HG03457 (cell line): ENCODE measurements at regions not wholly inside any gene's neighbourhood (a gene's known extent, or its start where the extent isn't known, plus 50 kb on each side); places are given as distances from the start of the nearest gene placed in this dataset.

Source experiments
- ATAC-seq: cut with Tn5 transposase; IDR thresholded peaks from one replicate; pipeline ENCODE4 v1.9.1; 2021; ENCODE audit warnings: moderate number of reproducible peaks; ENCODE audit not compliant: unreplicated experiment

- ATAC-seq: no peak
These were observed 135.9 kb upstream of the SOX4 start for GRCh38 chr6:21457647-21458046.

DNA sequence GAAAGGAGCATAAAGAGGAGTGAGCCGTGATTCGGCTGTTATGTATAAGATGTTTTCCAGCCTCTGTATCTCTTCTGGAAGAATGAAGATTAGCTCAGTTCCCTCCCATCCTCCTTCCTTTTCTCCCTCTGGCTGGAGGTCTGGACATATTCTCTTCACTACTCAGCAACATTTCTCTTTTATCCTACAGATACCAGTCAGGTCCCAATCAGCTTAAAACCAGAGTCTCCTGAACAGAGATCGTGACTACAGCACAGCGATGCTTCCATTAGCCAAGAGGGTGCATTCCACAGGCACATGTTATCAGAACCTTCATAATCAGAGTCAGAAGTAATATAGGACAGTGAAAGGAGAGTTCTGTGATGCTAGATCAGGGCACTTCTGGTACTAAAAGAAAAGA lies 133.9 kb upstream of the SOX4 start:
- ATAC-seq: no peak

- no peak for ATAC-seq
These were observed 131.6 kb upstream of the SOX4 start for GRCh38 chr6:21461844-21462518.

- no peak for ATAC-seq
These were observed 131.1 kb upstream of the SOX4 start for GRCh38 chr6:21462519-21462852.

GRCh38 chr6:21467091-21467490 lies 126.5 kb upstream of the SOX4 start:
- no peak for ATAC-seq

- no peak for ATAC-seq
These were observed 125.1 kb upstream of the SOX4 start for GRCh38 chr6:21468461-21468860.

DNA sequence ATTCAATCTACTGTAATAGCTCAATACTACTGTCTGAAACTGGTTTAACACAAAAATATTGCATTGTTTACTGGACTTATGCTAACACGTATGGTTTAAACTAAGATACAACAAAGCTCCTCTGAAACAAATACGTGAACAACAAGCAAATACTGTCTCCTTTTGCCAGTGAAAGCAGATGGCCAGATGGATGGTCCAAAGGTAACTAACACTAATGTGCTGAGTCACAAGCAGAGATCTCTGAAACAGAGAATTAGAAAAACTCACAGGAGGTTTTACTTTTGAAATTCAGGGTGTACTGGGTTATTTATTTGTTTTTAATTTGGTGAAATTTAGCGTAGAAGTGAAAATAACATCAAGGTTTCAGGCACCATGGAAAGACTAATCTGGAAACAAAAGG lies 124.3 kb upstream of the SOX4 start:
- no peak for ATAC-seq

DNA sequence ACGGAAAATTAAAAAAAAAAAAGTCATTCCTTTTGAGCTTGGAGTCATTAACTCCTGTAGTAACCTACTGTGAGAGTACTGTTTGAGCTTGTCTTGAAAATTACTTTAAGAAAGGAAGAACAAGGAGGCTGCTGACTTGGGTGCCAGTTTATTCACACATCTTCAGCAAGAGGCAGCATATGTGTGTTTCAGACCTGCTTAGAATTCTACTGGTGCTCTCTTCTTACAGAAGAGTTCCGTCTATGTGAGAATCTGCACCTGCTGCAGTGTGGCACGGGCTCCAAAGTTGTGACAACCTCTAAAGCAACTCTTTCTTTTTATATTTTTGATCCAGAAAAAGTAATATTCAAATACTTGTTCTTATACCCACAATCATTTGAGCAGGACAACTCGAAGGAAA lies 117.4 kb upstream of the SOX4 start:
- no peak for ATAC-seq

DNA sequence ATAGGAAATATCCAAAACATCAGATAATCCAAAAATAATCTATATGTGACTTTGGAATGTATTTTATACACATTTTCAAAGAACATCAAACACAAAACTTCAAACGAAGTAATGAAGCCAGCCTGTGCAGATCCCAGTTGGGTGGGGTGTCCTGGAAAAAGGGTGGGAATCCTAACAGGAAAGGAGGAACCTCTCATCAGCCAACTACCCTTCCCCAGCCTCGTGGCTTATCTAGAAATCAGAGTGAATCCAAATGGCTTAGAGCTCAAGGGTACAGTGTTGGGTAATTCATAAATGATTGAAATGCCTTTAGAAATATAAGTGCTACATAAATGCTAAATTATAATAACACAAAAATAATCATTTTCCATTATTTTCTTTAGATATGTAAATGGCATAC lies 115.1 kb upstream of the SOX4 start:
- no peak for ATAC-seq

DNA sequence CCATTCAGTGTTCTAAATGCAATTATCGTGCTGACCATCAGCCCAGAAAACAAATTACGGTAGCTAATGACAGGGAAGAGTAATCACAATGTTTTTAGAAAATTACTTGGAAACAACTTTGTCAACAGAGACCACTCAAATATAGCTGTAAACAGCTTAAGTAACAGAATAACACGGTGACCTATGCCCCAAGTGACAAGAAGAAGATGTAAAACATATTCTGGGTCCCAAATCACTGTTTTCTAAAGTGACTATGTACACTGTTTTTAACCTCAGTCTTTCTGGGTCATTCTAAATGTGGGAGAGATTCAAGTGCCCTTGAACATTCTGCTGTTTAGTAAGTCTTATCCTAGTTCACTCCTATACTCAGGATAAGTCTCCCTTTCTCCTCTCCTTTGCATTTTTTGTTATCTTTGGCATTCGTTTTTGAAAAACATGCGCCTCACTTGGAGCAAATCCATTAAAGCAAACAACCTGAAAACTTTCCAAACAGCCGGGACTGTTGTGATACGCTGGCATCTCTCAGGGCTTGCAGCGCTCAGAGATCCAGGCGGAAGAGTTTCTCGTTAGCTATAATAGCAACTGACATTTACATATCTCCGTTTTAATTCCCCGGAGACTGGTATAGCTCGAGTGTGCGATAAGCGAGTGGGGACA lies 114.5 kb upstream of the SOX4 start:
- ATAC-seq: no peak

DNA sequence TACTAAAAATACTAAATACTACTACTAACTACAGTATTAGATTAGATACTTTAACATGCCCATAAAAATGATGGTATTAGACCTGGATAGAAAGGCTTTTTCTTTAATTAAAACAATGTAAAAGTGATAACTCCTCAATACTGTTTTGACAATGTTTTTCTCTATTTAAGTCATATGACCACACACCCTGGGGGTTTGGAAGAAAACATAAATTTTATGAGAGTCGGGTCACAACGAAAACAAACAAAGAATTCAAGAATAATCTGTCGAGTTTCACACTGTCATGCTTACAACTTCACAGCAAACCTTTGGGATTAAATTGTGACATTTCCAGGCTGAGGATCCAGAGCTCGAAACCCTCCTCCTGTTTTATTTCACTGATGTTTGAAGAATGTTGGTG lies 107.4 kb upstream of the SOX4 start:
- no peak for ATAC-seq

GRCh38 chr6:21489826-21490225 lies 103.7 kb upstream of the SOX4 start:
- ATAC-seq: no peak

DNA sequence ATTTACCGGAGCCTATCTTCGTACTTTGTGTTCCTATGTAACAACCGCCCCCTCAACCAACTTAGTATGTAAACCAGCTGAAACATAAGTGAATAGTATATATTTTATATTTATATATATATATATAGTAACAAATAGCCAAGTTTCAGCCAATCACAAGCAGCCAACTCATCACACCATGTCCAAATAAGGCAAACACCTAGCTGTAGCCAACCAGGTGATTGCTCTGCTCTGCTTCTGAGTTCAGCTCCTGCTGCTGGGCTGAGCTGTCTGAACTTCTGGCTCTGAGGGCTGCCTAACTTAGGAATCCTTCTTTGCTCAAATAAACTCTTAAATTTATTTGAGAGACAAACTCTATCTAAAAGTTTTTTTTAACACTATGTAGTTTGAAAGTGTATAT lies 101.6 kb upstream of the SOX4 start:
- ATAC-seq: no peak

DNA sequence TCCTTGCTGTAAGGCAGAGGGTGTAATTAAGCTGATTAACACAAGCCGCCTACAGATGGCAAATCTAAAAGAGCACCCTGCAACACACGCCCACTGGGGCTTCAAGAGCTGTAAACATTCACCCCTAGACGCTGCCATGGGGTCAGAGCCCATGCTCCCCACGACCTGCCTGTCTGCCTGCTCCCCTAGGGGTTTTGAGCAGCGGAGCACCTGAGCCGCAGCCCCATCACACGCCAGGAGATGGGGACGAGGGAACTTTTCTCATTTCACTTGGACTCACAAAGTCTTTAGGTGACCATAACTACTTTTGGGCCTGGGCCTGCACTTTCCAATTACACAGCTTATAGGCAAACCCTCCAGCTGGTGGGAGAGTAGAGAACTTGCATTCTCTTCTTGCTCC lies 99.0 kb upstream of the SOX4 start:
- ATAC-seq: no peak

GRCh38 chr6:21496196-21496595 lies 97.4 kb upstream of the SOX4 start:
- ATAC-seq: no peak

- ATAC-seq: no peak
These were observed 96.8 kb upstream of the SOX4 start for GRCh38 chr6:21496706-21497105.

GRCh38 chr6:21500314-21501020 lies 93.1 kb upstream of the SOX4 start:
- ATAC-seq: no peak

- ATAC-seq: no peak
These were observed 92.6 kb upstream of the SOX4 start for GRCh38 chr6:21501021-21501354.

- no peak for ATAC-seq
These were observed 91.7 kb upstream of the SOX4 start for GRCh38 chr6:21501815-21502214.

- ATAC-seq: no peak
These were observed 90.9 kb upstream of the SOX4 start for GRCh38 chr6:21502682-21503081.

GRCh38 chr6:21504790-21505189 lies 88.8 kb upstream of the SOX4 start:
- ATAC-seq: no peak

DNA sequence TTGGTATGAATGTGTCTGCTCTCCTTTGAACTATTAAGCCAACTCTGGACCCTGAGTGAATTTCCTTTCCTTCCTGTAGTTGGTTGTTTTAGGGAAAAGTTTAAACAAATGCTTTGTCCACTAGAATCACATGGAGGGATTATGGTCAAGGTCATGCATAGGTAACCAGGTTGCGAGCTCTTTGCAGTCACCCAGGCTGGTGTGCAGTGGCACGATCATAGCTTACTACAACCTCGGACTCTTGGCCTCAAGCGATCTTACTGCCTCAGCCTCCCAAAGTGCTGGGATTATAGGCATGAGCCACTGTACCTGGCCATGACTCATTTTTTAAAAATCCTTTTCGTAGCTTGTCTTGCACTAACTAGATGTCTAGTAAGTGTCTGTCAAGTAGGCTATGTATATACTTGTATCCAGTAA lies 88.0 kb upstream of the SOX4 start:
- no peak for ATAC-seq

DNA sequence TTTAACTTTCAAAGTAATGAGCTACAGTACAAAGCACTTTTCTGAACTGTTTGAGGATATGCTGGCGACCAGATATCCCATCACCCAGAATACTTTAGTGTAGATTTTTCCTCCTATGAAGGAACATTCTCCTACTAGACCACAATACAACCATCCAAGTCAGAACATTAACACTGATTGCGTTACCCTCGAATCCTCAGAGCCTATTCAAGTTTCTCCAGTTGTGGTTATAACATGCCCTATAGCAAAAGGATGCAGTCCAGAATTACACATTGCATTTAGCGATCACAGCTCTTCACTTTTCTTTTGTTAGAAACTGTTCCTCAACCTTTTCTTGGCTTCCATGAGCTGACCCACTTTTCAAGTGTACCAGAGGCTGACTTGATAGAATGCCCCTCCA lies 87.4 kb upstream of the SOX4 start:
- ATAC-seq: no peak
